ENCODE measurements at regions not wholly inside any gene's neighbourhood (a gene's known extent, or its start where the extent isn't known, plus 50 kb on each side); places are given as distances from the start of the nearest gene placed in this dataset.

GRCh38 chr11:38226684-38227083 is 1628.6 kb upstream of the RAG2 start:
- Mint-ChIP-seq H3K4me3 (no peak overlapping the region), H3K27ac (peak overlapping the region; percentile 93), H3K9me3 (peaks cover 47% of the 10 kb centered on the region), H3K36me3 (ENCODE audit: low read depth) (no peaks in the 10 kb centered on the region), H3K27me3 (ENCODE audit: low read depth, poor library complexity) (no peaks in the 10 kb centered on the region), H3K4me1 (peaks cover 6% of the 10 kb centered on the region)
- no peak for TF ChIP-seq CTCF (IDR thresholded peaks at IDR 0.05)
- no peak for DNase-seq

GRCh38 chr11:38221295-38221694 is 1623.3 kb upstream of the RAG2 start:
- H3K27me3 Mint-ChIP-seq (ENCODE audit: low read depth, poor library complexity) = peaks cover 3% of the 10 kb centered on the region
- no peak overlapping the region for H3K27ac Mint-ChIP-seq
- no peak overlapping the region for H3K4me3 Mint-ChIP-seq
- H3K36me3 Mint-ChIP-seq (ENCODE audit: low read depth) = peaks cover 5% of the 10 kb centered on the region
- H3K9me3 Mint-ChIP-seq = peaks cover 35% of the 10 kb centered on the region
- no peak for TF ChIP-seq CTCF (IDR thresholded peaks at IDR 0.05)
- H3K4me1 Mint-ChIP-seq = peaks cover 6% of the 10 kb centered on the region
- no peak for DNase-seq

- DNase-seq = no peak
- H3K27ac Mint-ChIP-seq = no peak overlapping the region
These were observed 1621.6 kb upstream of the RAG2 start for GRCh38 chr11:38219636-38220035.

DNA sequence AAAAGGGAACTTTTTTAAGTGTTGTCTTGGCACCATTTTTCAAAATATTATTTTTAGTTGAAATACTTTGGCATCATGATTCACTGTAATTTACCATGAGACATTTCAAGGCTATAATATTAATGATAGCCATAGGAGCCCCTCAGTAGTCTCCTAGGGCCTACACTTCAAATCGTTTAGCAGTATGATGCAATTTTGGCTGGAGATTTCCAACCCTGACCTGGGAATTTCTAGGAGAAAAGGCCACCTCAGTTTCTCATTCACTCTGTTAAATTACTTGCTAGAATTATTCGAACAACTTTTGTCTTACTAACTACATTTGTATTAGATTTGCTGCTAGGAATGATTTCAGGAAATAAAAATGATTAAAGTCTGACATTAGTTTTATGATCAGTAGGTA is 1610.9 kb upstream of the RAG2 start:
- Mint-ChIP-seq H3K9me3 (no peaks in the 10 kb centered on the region), H3K27me3 (ENCODE audit: low read depth, poor library complexity) (no peaks in the 10 kb centered on the region), H3K27ac (no peak overlapping the region), H3K4me3 (no peak overlapping the region), H3K4me1 (no peaks in the 10 kb centered on the region), H3K36me3 (ENCODE audit: low read depth) (no peaks in the 10 kb centered on the region)
- TF ChIP-seq CTCF (IDR thresholded peaks at IDR 0.05) = no peak
- no peak for DNase-seq

More at GRCh38 chr11:38219636-38220035, 1621.6 kb upstream of the RAG2 start:
- peaks cover 19% of the 10 kb centered on the region for H3K9me3 Mint-ChIP-seq
- H3K4me3 Mint-ChIP-seq = no peak overlapping the region
- H3K4me1 Mint-ChIP-seq = peaks cover 6% of the 10 kb centered on the region
- H3K36me3 Mint-ChIP-seq (ENCODE audit: low read depth) = peaks cover 5% of the 10 kb centered on the region
- peaks cover 3% of the 10 kb centered on the region for H3K27me3 Mint-ChIP-seq (ENCODE audit: low read depth, poor library complexity)
- no peak for TF ChIP-seq CTCF (IDR thresholded peaks at IDR 0.05)

GRCh38 chr11:38206663-38207062 is 1608.6 kb upstream of the RAG2 start:
- H3K4me3 Mint-ChIP-seq = no peak overlapping the region
- no peak overlapping the region for H3K27ac Mint-ChIP-seq
- no peaks in the 10 kb centered on the region for H3K4me1 Mint-ChIP-seq
- DNase-seq = no peak
- H3K9me3 Mint-ChIP-seq = no peaks in the 10 kb centered on the region
- H3K36me3 Mint-ChIP-seq (ENCODE audit: low read depth) = no peaks in the 10 kb centered on the region
- no peak for TF ChIP-seq CTCF (IDR thresholded peaks at IDR 0.05)
- no peaks in the 10 kb centered on the region for H3K27me3 Mint-ChIP-seq (ENCODE audit: low read depth, poor library complexity)

- TF ChIP-seq CTCF (IDR thresholded peaks at IDR 0.05) = no peak
- Mint-ChIP-seq H3K4me1 (no peaks in the 10 kb centered on the region), H3K27me3 (ENCODE audit: low read depth, poor library complexity) (no peaks in the 10 kb centered on the region), H3K36me3 (ENCODE audit: low read depth) (no peaks in the 10 kb centered on the region), H3K27ac (no peak overlapping the region), H3K4me3 (no peak overlapping the region), H3K9me3 (peaks cover 24% of the 10 kb centered on the region)
- DNase-seq = no peak
These were observed 1593.1 kb upstream of the RAG2 start for GRCh38 chr11:38191101-38191500.
